Thoracic aorta (tissue), 2 donors: ENCODE measurements at regions not wholly inside any gene's neighbourhood (a gene's known extent, or its start where the extent isn't known, plus 50 kb on each side); places are given as distances from the start of the nearest gene placed in this dataset.
A peak's percentile ranks its signal among the peaks of the same experiment; 100 is the strongest.

Experiments
- ATAC-seq: fragments of 150-250 bp; one replicate; pipeline ENCODE4 v1.8.0; 2017; ENCODE audit warnings: low read depth; ENCODE audit not compliant: insufficient number of reproducible peaks, low FRiP score
- DNase-seq: peaks from one replicate; pipeline ENCODE4 v3.0.0-alpha.2; 2020; ENCODE audit warnings: low spot score
- H3K27ac ChIP-seq, 2 donors: fragments of 200-600 bp; sonication (generic); 1 replicate in 1 of 2; 2 replicates in 1 of 2; pipeline ENCODE4 v1.5.1; 2016; ENCODE audit warnings: mild to moderate bottlenecking in 2 of 2, moderate library complexity in 2 of 2
- H3K27me3 ChIP-seq: fragments of 200-600 bp; sonication (generic); replicated peaks from 2 replicates; pipeline ENCODE4 v1.6.0; 2016; ENCODE audit warnings: mild to moderate bottlenecking; ENCODE audit not compliant: insufficient read depth
- H3K36me3 ChIP-seq: fragments of 200-600 bp; sonication (generic); one replicate; pipeline ENCODE4 v1.5.1; 2016
- H3K4me1 ChIP-seq, 2 donors: fragments of 200-600 bp; sonication (generic); 1 replicate in 1 of 2; 2 replicates in 1 of 2; pipeline versions ENCODE4 v1.5.1 to v1.6.0; 2016; ENCODE audit warnings: low read depth in 2 of 2, mild to moderate bottlenecking in 1 of 2; ENCODE audit not compliant: control insufficient read depth in 1 of 2
- H3K4me3 ChIP-seq: fragments of 200-600 bp; sonication (generic); 2 replicates; pipeline ENCODE4 v1.5.1; 2016; ENCODE audit warnings: mild to moderate bottlenecking
- H3K9me3 ChIP-seq: fragments of 200-600 bp; sonication (generic); 2 replicates; pipeline ENCODE4 v1.5.1; 2016
- TF ChIP-seq, protein P1 (sequence below): fragments of 200-600 bp; sonication (generic); IDR thresholded peaks from one replicate; pipeline ENCODE4 v1.5.1; 2019; ENCODE audit warnings: antibody characterized with exemption

DNA sequence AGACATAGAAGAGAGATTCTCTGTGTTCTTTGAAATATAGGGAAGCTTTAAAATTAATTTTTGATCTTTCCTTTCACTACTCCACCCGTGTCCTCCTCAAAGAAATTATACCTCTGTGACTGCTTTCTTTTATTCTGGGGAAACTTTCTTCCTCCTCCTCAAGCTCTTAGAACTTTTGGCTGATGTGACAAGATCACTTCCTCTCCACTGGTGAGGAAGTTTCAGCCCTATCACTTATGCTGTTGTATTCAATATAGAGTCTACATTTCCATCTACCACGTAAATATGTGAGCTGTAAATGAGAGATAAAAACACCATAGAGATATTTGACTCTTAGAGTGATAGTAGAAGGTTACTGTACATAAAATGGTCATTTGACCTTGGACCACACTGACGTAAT is 141.9 kb upstream of the SASH1 start:
- DNase-seq (no peak), ATAC-seq (no peak)
- no peaks in the 10 kb centered on the region for H3K9me3 ChIP-seq
- no peaks in the 10 kb centered on the region for H3K27me3 ChIP-seq
- peaks cover 0 to 9% of the 10 kb centered on the region in 2 donors for H3K4me1 ChIP-seq
- no peaks in the 10 kb centered on the region for H3K36me3 ChIP-seq
- no peak overlapping the region for H3K4me3 ChIP-seq
- no peak overlapping the region for H3K27ac ChIP-seq
- TF ChIP-seq, protein P1, sequence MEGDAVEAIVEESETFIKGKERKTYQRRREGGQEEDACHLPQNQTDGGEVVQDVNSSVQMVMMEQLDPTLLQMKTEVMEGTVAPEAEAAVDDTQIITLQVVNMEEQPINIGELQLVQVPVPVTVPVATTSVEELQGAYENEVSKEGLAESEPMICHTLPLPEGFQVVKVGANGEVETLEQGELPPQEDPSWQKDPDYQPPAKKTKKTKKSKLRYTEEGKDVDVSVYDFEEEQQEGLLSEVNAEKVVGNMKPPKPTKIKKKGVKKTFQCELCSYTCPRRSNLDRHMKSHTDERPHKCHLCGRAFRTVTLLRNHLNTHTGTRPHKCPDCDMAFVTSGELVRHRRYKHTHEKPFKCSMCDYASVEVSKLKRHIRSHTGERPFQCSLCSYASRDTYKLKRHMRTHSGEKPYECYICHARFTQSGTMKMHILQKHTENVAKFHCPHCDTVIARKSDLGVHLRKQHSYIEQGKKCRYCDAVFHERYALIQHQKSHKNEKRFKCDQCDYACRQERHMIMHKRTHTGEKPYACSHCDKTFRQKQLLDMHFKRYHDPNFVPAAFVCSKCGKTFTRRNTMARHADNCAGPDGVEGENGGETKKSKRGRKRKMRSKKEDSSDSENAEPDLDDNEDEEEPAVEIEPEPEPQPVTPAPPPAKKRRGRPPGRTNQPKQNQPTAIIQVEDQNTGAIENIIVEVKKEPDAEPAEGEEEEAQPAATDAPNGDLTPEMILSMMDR = no peak

DNA sequence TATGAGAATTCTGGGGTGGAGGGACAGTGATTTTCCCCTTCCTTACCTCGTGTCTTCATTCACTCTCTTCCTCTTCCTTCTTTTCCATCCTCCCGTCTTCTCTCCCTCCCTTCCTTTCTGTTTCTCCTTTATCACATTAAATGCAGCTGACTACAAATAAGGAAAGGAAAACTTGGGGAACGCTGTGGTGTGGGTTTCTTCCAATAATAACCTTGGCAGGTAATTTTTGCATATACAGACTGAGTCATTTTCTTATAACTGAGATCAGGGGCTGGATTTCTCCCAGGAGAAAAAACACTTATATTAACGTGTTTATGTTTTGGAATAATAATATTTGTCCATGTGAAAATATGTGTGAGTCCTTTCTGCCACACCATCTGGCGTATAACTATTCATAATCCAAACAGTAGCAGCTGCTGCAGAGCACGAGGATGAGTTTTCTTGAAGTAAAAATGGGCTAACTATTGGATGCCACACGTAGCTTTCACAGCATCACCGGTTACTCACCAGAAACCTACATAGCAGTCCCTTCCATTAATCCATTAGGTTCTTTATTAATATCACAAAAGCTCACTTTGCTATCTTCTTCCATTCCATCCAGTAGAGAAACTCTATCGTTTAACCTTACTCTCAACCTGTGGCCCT is 139.2 kb upstream of the SASH1 start:
- TF ChIP-seq, protein P1 = no peak

DNA sequence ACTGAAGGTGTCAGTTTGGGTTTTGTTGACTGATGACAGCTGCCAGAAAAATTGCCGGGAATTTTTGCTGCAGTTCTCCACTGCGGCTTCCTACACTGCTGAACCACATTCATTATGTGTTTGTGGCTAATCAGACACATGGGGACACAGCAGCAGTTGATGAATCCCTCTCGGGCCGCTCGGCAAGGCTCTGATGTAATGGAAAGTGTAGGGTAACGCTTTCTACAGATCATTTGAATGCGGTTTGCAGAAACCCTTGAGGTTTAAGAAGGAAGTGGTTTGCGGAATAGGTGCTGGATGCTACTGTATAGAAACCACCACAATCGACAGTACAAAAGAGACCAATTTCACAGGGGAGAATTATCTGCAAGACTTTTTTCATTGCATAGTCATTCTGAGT is 138.7 kb upstream of the SASH1 start:
- no peak overlapping the region for H3K27ac ChIP-seq
- TF ChIP-seq, protein P1 = no peak
- DNase-seq (no peak), ATAC-seq (no peak)
- no peaks in the 10 kb centered on the region for H3K36me3 ChIP-seq
- H3K4me1 ChIP-seq = peaks cover 0 to 9% of the 10 kb centered on the region in 2 donors
- H3K27me3 ChIP-seq = no peaks in the 10 kb centered on the region
- no peaks in the 10 kb centered on the region for H3K9me3 ChIP-seq
- H3K4me3 ChIP-seq = peak overlapping the region; percentile 52

More for the DNA sequence above, 139.2 kb upstream of the SASH1 start:
- H3K4me3 ChIP-seq = peak overlapping the region; percentile 52
- peaks cover 0 to 9% of the 10 kb centered on the region in 2 donors for H3K4me1 ChIP-seq
- H3K36me3 ChIP-seq = no peaks in the 10 kb centered on the region
- ATAC-seq (no peak), DNase-seq (no peak)
- H3K27me3 ChIP-seq = no peaks in the 10 kb centered on the region
- no peaks in the 10 kb centered on the region for H3K9me3 ChIP-seq
- no peak overlapping the region for H3K27ac ChIP-seq

DNA sequence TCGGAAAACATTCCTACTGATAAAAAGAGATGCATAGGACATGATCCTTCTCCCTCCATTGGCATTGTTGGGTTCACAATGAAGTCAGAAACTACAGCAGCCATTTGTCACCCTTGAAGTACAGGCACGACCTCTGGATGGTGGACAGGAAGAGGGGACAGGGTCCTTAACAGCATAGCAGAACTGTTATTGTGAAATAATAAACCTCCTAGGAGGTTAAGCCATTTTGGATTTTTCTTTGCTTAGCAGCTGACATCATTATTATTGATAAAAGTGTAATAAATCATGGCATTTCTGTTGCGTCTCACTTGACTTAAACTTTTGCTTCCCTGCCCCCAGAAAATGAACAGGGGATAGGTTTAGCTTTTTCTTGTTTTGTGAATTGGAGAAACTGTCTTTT is 134.3 kb upstream of the SASH1 start:
- ATAC-seq (no peak), DNase-seq (no peak)
- H3K4me3 ChIP-seq = no peak overlapping the region
- no peak overlapping the region for H3K27ac ChIP-seq
- H3K27me3 ChIP-seq = no peaks in the 10 kb centered on the region
- no peaks in the 10 kb centered on the region for H3K9me3 ChIP-seq
- TF ChIP-seq, protein P1 = no peak
- H3K4me1 ChIP-seq = peaks cover 0 to 9% of the 10 kb centered on the region in 2 donors
- H3K36me3 ChIP-seq = no peaks in the 10 kb centered on the region

DNA sequence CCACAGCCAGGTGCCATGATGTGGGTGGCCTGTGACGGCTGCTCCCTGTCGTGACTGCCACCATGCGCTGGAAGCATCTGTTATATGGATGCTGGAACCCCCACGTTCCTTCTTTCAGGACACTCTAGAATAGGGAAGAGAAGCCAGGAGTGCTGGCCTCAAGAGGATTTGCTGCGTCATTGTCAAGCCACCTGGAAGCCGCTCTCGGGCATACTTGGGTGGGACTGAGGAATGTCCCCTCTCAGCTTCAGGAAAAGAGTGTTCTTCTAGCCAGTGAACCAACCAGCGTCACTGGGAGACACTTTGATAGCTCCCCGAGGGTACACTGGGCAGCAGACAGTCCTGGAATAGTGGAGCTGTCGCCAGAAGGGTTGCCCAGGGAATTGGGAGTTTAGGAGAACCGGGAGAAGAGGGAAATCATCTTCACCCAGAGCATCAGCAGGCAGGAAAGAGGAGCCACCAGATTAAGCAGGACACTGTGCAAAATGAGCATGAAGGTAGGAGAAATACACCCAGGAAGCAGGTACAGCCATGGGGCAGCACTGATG is 130.8 kb upstream of the SASH1 start:
- H3K9me3 ChIP-seq = no peaks in the 10 kb centered on the region
- TF ChIP-seq, protein P1 = no peak
- DNase-seq = no peak
- no peak overlapping the region for H3K4me3 ChIP-seq
- H3K27me3 ChIP-seq = no peaks in the 10 kb centered on the region
- no peaks in the 10 kb centered on the region for H3K36me3 ChIP-seq
- H3K27ac ChIP-seq = no peak overlapping the region
- no peaks in the 10 kb centered on the region for H3K4me1 ChIP-seq
- no peak for ATAC-seq
